Prostate gland (tissue), 2 donors: ENCODE measurements at regions not wholly inside any gene's neighbourhood (a gene's known extent, or its start where the extent isn't known, plus 50 kb on each side); places are given as distances from the start of the nearest gene placed in this dataset.

Experiments used
- POLR2A ChIP-seq: fragments of 450-650 bp; IDR thresholded peaks from one replicate; pipeline ENCODE4 v1.6.1; 2016; ENCODE audit warnings: antibody characterized with exemption, mild to moderate bottlenecking
- POLR2AphosphoS5 ChIP-seq: sonication (generic); formaldehyde crosslinking; IDR thresholded peaks from one replicate; pipeline ENCODE4 v1.6.1; 2017; ENCODE audit warnings: antibody characterized with exemption
- TF ChIP-seq, protein P1 (sequence below), 4 experiments: fragments of 200-600 bp in 2 of 4; fragments of 450-650 bp in 2 of 4; sonication (generic) in 2 of 4; IDR thresholded peaks; 1 replicate in 3 of 4; 2 replicates in 1 of 4; pipeline ENCODE4 v1.5.1; 2016 to 2019; ENCODE audit warnings: antibody characterized with exemption in 4 of 4, mild to moderate bottlenecking in 2 of 4, moderate library complexity in 2 of 4

DNA sequence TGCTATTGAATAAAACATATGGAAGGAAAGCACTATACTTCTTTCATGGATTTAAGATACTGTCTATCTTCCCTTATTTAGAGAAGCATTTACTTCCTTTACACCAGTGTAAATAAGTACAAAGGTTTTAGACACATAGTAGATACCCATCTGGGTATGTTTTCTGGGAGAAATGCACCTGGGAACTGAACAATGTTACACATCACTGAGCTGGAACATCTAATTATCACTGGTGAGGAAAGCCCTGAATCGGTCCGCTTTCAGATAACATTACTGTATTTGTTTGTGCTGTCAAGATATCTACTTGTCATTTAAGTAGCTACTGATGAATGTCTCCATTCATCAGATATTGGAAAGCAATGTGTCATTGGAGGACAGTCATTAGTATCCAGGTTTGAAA is 964.7 kb upstream of the PTPRD start:
- TF ChIP-seq POLR2A (no peak), POLR2AphosphoS5 (no peak)
- TF ChIP-seq, protein P1, sequence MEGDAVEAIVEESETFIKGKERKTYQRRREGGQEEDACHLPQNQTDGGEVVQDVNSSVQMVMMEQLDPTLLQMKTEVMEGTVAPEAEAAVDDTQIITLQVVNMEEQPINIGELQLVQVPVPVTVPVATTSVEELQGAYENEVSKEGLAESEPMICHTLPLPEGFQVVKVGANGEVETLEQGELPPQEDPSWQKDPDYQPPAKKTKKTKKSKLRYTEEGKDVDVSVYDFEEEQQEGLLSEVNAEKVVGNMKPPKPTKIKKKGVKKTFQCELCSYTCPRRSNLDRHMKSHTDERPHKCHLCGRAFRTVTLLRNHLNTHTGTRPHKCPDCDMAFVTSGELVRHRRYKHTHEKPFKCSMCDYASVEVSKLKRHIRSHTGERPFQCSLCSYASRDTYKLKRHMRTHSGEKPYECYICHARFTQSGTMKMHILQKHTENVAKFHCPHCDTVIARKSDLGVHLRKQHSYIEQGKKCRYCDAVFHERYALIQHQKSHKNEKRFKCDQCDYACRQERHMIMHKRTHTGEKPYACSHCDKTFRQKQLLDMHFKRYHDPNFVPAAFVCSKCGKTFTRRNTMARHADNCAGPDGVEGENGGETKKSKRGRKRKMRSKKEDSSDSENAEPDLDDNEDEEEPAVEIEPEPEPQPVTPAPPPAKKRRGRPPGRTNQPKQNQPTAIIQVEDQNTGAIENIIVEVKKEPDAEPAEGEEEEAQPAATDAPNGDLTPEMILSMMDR (IDR thresholded peaks at IDR 0.05), result no peak
